Thyroid gland (tissue), 4 donors: ENCODE measurements at regions not wholly inside any gene's neighbourhood (a gene's known extent, or its start where the extent isn't known, plus 50 kb on each side); places are given as distances from the start of the nearest gene placed in this dataset.

Experiments
- DNase-seq, 2 donors: peaks; one replicate each; pipeline ENCODE4 v3.0.0-alpha.2; 2019
- H3K27ac ChIP-seq, 3 donors: fragments of 200-600 bp; sonication (generic); 1 replicate in 2 of 3; 2 replicates in 1 of 3; pipeline ENCODE4 v1.5.1; 2016 to 2019; ENCODE audit warnings: mild to moderate bottlenecking in 1 of 3, moderate library complexity in 1 of 3
- H3K27me3 ChIP-seq: fragments of 200-600 bp; sonication (generic); one replicate; pipeline ENCODE4 v1.5.1; 2019
- H3K36me3 ChIP-seq, 2 donors: fragments of 200-600 bp; sonication (generic); one replicate each; pipeline ENCODE4 v1.5.1; 2016 to 2019
- H3K4me1 ChIP-seq, 2 donors: fragments of 200-600 bp; sonication (generic); one replicate each; pipeline ENCODE4 v1.5.1; 2017 to 2019
- H3K4me3 ChIP-seq, 3 donors: fragments of 200-600 bp; sonication (generic); replicated peaks in 1 of 3; 1 replicate in 2 of 3; 2 replicates in 1 of 3; pipeline ENCODE4 v1.5.1; 2016; ENCODE audit warnings: mild to moderate bottlenecking in 1 of 3
- H3K9me3 ChIP-seq: fragments of 200-600 bp; sonication (generic); one replicate; pipeline ENCODE4 v1.5.1; 2017
- POLR2A ChIP-seq, 2 donors: fragments of 450-650 bp; IDR thresholded peaks; one replicate each; pipeline ENCODE4 v1.6.1; 2017; ENCODE audit warnings: antibody characterized with exemption in 2 of 2, mild to moderate bottlenecking in 2 of 2, moderate library complexity in 1 of 2
- WGBS, 2 donors: methylation state at CpG; one replicate each; pipeline ENCODE4 v1.1.5; 2017; 5-methylcytosine and 5-hydroxymethylcytosine counted together
- intact Hi-C: fragments of 100-400 bp; cut with DNase I; formaldehyde crosslinking; loops from one replicate; pipeline ENCODE4 v1.15.1; 2023
- TF ChIP-seq, protein P1 (sequence below), 6 experiments: fragments of 200-600 bp in 3 of 6; fragments of 450-650 bp in 3 of 6; sonication (generic) in 3 of 6; IDR thresholded peaks; one replicate each; pipeline ENCODE4 v1.5.1; 2016 to 2019; ENCODE audit warnings: antibody characterized with exemption in 6 of 6, mild to moderate bottlenecking in 2 of 6, inconsistent platforms in 1 of 6, moderate library complexity in 1 of 6

DNA sequence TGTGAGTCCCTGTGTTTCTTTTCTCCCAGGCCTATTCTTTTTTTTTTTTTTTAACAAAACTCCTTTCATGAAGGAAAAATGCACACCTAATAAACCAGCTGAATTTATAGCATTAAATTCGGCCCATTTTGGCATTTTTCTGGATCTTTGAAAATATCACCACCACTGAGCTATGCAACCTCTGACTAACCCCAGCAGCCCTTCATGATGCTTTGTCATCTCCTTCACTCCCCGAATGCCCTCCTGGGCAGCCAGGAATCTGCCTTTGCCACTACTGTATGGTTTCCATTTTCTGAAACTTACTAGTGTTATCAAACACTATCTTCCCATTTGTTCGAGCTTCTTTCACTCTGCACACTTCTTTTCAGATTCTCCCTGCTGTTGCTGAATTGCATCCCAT lies 97.9 kb downstream of the ZNF280B start:
- Histone ChIP-seq H3K9me3 (no peaks in the 10 kb centered on the region), H3K36me3 (no peaks in the 10 kb centered on the region), H3K27ac (no peak overlapping the region), H3K4me3 (no peak overlapping the region), H3K4me1 (no peaks in the 10 kb centered on the region), H3K27me3 (no peaks in the 10 kb centered on the region)
- intact Hi-C loops, result no loop called here
- DNase-seq, result no peak
- WGBS, 2 donors, result 79 to 80% methylated on average over 3 of the region's 3 CpGs
- TF ChIP-seq, protein P1, sequence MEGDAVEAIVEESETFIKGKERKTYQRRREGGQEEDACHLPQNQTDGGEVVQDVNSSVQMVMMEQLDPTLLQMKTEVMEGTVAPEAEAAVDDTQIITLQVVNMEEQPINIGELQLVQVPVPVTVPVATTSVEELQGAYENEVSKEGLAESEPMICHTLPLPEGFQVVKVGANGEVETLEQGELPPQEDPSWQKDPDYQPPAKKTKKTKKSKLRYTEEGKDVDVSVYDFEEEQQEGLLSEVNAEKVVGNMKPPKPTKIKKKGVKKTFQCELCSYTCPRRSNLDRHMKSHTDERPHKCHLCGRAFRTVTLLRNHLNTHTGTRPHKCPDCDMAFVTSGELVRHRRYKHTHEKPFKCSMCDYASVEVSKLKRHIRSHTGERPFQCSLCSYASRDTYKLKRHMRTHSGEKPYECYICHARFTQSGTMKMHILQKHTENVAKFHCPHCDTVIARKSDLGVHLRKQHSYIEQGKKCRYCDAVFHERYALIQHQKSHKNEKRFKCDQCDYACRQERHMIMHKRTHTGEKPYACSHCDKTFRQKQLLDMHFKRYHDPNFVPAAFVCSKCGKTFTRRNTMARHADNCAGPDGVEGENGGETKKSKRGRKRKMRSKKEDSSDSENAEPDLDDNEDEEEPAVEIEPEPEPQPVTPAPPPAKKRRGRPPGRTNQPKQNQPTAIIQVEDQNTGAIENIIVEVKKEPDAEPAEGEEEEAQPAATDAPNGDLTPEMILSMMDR (IDR thresholded peaks at IDR 0.05), result no peak

GRCh38 chr22:22414266-22414665 lies 94.3 kb downstream of the ZNF280B start:
- Histone ChIP-seq H3K9me3 (no peaks in the 10 kb centered on the region), H3K4me3 (no peak overlapping the region), H3K36me3 (no peaks in the 10 kb centered on the region), H3K4me1 (no peaks in the 10 kb centered on the region), H3K27ac (no peak overlapping the region), H3K27me3 (no peaks in the 10 kb centered on the region)
- intact Hi-C loops, result no loop called here
- 67 to 76% methylated on average over 1 of the region's 1 CpG for WGBS, 2 donors
- TF ChIP-seq, protein P1 (IDR thresholded peaks at IDR 0.05), result no peak
- no peak for TF ChIP-seq POLR2A (IDR thresholded peaks at IDR 0.05)
- no peak for DNase-seq

GRCh38 chr22:22417495-22418162 lies 90.9 kb downstream of the ZNF280B start:
- intact Hi-C loops, result no loop called here
- DNase-seq, result no peak
- no peak overlapping the region for H3K27ac ChIP-seq
- no peaks in the 10 kb centered on the region for H3K27me3 ChIP-seq
- no peaks in the 10 kb centered on the region for H3K9me3 ChIP-seq
- H3K4me3 ChIP-seq, result no peak overlapping the region
- WGBS, 2 donors, result 86 to 87% methylated on average over 9 of the region's 9 CpGs
- H3K36me3 ChIP-seq, result no peaks in the 10 kb centered on the region
- H3K4me1 ChIP-seq, result no peaks in the 10 kb centered on the region
- TF ChIP-seq, protein P1 (IDR thresholded peaks at IDR 0.05), result no peak
- TF ChIP-seq POLR2A (IDR thresholded peaks at IDR 0.05), result no peak

DNA sequence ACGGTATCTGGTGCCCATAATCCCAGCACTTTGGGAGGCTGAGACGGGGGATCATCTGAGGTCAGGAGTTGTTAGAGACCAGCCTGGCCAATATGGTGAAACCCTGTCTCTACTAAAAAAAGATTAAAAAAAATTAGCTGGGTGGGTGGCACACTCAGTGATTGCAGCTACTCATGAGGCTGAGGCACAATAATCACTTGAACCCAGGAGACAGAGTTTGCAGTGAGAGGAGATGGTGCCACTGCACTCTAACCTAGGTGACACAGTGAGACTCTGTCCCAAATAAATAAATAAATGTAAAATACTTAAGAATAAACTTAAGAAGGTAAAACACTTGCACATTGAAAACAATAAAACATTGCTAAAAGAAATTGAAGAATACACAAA lies 90.4 kb downstream of the ZNF280B start:
- H3K27ac ChIP-seq, result no peak overlapping the region
- no peaks in the 10 kb centered on the region for H3K27me3 ChIP-seq
- WGBS, 2 donors, result 87 to 93% methylated on average over 2 of the region's 2 CpGs
- no peaks in the 10 kb centered on the region for H3K9me3 ChIP-seq
- DNase-seq, result no peak
- intact Hi-C loops, result no loop called here
- H3K4me1 ChIP-seq, result no peaks in the 10 kb centered on the region
- H3K4me3 ChIP-seq, result no peak overlapping the region
- no peaks in the 10 kb centered on the region for H3K36me3 ChIP-seq
- TF ChIP-seq, protein P1 (IDR thresholded peaks at IDR 0.05), result no peak
- TF ChIP-seq POLR2A (IDR thresholded peaks at IDR 0.05), result no peak

GRCh38 chr22:22418957-22419356 lies 89.6 kb downstream of the ZNF280B start:
- Histone ChIP-seq H3K27me3 (no peaks in the 10 kb centered on the region), H3K4me3 (no peak overlapping the region), H3K27ac (no peak overlapping the region), H3K4me1 (no peaks in the 10 kb centered on the region), H3K36me3 (no peaks in the 10 kb centered on the region), H3K9me3 (no peaks in the 10 kb centered on the region)
- no peak for DNase-seq
- no peak for TF ChIP-seq POLR2A (IDR thresholded peaks at IDR 0.05)
- TF ChIP-seq, protein P1 (IDR thresholded peaks at IDR 0.05), result no peak
- 66 to 73% methylated on average over 2 of the region's 2 CpGs for WGBS, 2 donors
- intact Hi-C loops, result no loop called here
